Stimulated activated CD4-positive, alpha-beta T cell treated with anti-CD3 and anti-CD28 coated beads, Interleukin-1b, Interleukin-23, amount 100 ng/mL, for 1 hour (primary cell): ENCODE measurements at regions not wholly inside any gene's neighbourhood (a gene's known extent, or its start where the extent isn't known, plus 50 kb on each side); places are given as distances from the start of the nearest gene placed in this dataset.
"Not testable (repeated sequence)": the region's sequence is repeated elsewhere in the genome, so short reads cannot be mapped to it uniquely, and the experiment has no call there.

Experiments used
- DNase-seq, 2 donors: peaks; one replicate each; pipeline ENCODE4 v3.0.0-alpha.2; 2020; ENCODE audit warnings: low read depth in 2 of 2

DNA sequence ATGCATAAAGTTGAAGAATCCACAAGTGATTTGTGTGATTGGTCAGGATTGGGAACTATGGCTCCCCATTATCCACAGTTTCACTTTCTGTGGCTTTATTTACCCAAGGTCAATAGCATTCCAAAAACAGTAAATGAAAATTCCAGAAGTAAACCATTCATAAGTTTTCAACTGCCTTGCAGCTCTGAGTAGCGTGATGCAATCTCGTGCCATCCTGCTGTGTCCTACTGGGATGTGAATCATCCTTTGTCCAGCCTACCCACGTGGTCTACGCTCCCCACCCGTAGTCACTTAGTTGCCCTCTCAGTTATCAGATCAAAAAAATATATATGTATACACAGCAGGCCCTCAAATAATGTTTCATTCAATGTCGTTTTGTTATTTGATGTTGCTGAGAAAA, 89.0 kb upstream of the DLGAP1 start:
- DNase-seq, result no peak

GRCh38 chr18:4543711-4544110, 88.6 kb upstream of the DLGAP1 start:
- DNase-seq, result no peak

DNA sequence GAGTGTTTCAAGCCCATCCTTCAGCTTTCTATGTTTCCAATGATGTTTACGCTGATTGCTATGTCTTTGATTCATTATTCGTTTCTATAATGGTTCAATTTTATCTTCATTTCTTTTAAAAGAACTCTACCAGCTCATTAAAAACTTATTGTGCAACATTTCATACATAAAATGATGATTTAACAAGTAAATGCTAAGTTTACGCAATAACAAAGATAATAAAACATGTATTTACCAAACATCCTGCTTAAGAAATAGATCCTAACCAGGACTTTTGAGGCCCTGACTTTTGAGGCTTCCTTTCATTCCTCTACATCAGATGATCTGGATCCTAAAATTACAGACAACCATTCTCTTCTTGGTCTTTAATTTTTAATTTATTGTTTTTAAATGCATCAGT, 86.5 kb upstream of the DLGAP1 start:
- no peak for DNase-seq

DNA sequence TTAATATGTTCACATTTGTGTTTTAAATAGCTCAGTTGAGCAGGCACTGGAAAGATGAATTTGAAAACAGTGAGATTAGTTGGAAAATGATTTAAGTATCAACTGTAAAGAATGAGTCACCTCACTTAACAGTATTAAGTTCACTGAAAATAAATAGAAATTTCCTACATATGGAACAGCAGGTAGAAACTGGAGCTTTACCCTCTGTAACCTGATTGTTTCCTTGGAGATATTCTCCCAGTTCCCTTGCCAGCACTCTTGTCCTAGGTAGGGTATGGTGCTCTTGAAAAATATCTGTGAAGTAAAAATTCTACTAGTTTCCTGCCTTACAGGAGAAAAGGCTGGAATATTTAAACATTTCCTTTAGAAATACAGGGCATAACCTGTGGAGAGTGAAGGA, 81.3 kb upstream of the DLGAP1 start:
- no peak for DNase-seq

DNA sequence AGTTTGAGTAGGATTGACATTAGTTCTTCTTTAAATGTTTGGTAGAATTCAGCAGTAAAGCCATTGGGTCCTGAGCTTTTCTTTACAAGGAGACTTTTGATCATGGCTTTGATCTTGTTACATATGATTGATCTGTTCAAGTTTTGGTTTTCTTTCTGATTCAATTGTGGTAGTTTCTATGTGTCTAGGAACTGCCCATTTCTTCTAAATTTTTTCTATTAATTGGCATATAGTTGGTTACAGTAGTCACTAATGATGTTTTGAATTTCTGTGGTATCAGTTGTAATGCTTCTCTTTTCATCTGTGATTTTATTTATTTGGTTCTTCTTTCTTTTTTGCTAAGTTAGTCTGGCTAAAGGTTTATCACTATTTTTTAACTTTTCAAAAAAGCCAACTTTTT, 73.3 kb upstream of the DLGAP1 start:
- no peak for DNase-seq

DNA sequence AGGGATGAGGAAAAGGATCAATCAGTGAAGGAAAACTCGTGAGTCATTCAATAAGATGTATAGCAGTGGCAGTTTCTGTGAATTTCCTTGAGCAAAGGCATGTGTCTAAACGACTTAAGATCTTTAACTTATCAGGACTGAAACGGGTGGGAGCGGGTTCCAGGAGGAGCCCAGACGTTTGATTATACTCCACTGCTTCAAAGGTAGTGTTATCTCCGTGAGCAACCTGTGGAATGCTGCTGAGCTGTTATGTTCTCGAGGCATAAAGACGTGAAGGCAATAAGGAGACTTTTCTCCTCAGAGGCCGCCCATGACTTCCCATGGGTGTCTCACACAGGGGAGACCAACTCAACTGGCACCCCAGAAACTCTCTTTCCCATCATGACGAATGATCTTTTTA, 72.7 kb upstream of the DLGAP1 start:
- DNase-seq, result not testable (repeated sequence)

GRCh38 chr18:4524096-4524495, 69.0 kb upstream of the DLGAP1 start:
- no peak for DNase-seq

GRCh38 chr18:4511166-4511565, 56.1 kb upstream of the DLGAP1 start:
- no peak for DNase-seq

DNA sequence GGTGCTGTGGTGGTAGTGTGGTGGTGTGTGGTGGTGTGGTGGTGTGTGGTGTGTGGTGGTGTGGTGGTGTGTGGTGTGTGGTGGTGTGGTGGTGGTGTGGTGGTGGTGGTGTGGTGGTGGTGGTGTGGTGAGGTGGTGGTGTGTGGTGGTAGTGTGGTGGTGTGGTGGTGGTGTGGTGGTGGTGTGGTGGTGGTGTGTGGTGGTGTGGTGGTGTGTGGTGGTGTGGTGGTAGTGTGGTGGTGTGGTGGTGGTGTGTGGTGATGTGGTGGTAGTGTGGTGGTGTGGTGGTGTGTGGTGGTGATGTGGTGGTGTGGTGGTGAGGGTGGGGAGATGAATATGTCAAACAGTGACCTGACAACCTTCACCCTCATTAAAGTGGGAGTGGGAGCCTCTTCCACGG, 55.6 kb upstream of the DLGAP1 start:
- no peak for DNase-seq

DNA sequence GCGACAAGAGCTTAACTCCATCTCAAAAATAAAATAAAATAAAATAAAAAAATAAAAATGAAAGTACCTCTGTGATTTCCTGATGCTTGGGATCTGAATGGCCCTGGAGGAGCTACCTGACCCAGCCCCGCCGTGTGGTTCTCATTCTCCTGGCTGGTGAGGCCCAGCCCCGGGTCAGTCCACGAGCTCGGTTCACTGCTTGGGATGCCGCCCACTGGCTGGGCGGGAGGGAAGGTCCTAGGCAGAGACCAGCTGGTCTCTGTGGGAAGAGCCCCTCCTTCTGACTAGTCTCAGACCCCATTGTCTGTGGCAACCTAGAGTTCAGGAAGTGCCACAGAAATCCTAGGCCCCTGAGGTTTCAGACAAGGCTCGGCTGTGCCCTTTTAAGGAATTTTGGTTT, 55.1 kb upstream of the DLGAP1 start:
- DNase-seq, result no peak
